ENCODE measurements at regions not wholly inside any gene's neighbourhood (a gene's known extent, or its start where the extent isn't known, plus 50 kb on each side); places are given as distances from the start of the nearest gene placed in this dataset.
"Not testable (repeated sequence)": the region's sequence is repeated elsewhere in the genome, so short reads cannot be mapped to it uniquely, and the experiment has no call there.

- not testable (repeated sequence) for ATAC-seq
Measured at GRCh38 chr20:25774711-25775110, 78.1 kb upstream of the ZNF337 start.

GRCh38 chr20:25774203-25774602 lies 77.5 kb upstream of the ZNF337 start:
- ATAC-seq: not testable (repeated sequence)

- not testable (repeated sequence) for ATAC-seq
Measured at GRCh38 chr20:25772437-25772836, 75.8 kb upstream of the ZNF337 start.

- ATAC-seq: not testable (repeated sequence)
Measured at GRCh38 chr20:25771818-25772217, 75.2 kb upstream of the ZNF337 start.

- no peak for ATAC-seq
Measured at GRCh38 chr20:25761596-25761995, 64.9 kb upstream of the ZNF337 start.

- not testable (repeated sequence) for ATAC-seq
Measured at GRCh38 chr20:25761046-25761445, 64.4 kb upstream of the ZNF337 start.

- ATAC-seq: peak; percentile 97
Measured at GRCh38 chr20:25750765-25751696, 54.4 kb upstream of the ZNF337 start.

- no peak for ATAC-seq
Measured at GRCh38 chr20:25750220-25750764, 53.6 kb upstream of the ZNF337 start.

GRCh38 chr20:25749649-25750048 lies 53.0 kb upstream of the ZNF337 start:
- no peak for ATAC-seq

All from esophagus mucosa (tissue), 1 donor.